Glutamatergic neuron (in vitro differentiated cells): ENCODE measurements at regions not wholly inside any gene's neighbourhood (a gene's known extent, or its start where the extent isn't known, plus 50 kb on each side); places are given as distances from the start of the nearest gene placed in this dataset.

Experiments
- DNase-seq: peaks from one replicate; pipeline ENCODE4 v3.0.0; 2022
- H3K27ac Mint-ChIP-seq: one replicate; pipeline ENCODE4 v1.8.0; 2020; ENCODE audit warnings: mild to moderate bottlenecking, mixed read lengths, inconsistent platforms; ENCODE audit not compliant: unreplicated experiment
- H3K27me3 Mint-ChIP-seq: one replicate; pipeline ENCODE4 v1.8.0; 2020; ENCODE audit warnings: mild to moderate bottlenecking, moderate library complexity, mixed read lengths, inconsistent platforms; ENCODE audit not compliant: unreplicated experiment
- H3K36me3 Mint-ChIP-seq: one replicate; pipeline ENCODE4 v1.8.0; 2020; ENCODE audit warnings: mild to moderate bottlenecking, mixed read lengths, inconsistent platforms; ENCODE audit not compliant: unreplicated experiment
- H3K4me1 Mint-ChIP-seq: one replicate; pipeline ENCODE4 v1.8.0; 2020; ENCODE audit warnings: mild to moderate bottlenecking, low read depth, mixed read lengths, inconsistent platforms; ENCODE audit not compliant: unreplicated experiment
- H3K4me3 Mint-ChIP-seq: one replicate; pipeline ENCODE4 v1.8.0; 2020; ENCODE audit warnings: mild to moderate bottlenecking, mixed read lengths, inconsistent platforms; ENCODE audit not compliant: unreplicated experiment
- H3K9me3 Mint-ChIP-seq: one replicate; pipeline ENCODE4 v1.8.0; 2020; ENCODE audit warnings: mild to moderate bottlenecking, moderate library complexity, mixed read lengths, inconsistent platforms; ENCODE audit not compliant: unreplicated experiment
- CTCF ChIP-seq: fragments of 200-600 bp; sonication (generic); IDR thresholded peaks from one replicate; pipeline ENCODE4 v1.5.0; 2021; ENCODE audit not compliant: partially characterized antibody, unreplicated experiment

DNA sequence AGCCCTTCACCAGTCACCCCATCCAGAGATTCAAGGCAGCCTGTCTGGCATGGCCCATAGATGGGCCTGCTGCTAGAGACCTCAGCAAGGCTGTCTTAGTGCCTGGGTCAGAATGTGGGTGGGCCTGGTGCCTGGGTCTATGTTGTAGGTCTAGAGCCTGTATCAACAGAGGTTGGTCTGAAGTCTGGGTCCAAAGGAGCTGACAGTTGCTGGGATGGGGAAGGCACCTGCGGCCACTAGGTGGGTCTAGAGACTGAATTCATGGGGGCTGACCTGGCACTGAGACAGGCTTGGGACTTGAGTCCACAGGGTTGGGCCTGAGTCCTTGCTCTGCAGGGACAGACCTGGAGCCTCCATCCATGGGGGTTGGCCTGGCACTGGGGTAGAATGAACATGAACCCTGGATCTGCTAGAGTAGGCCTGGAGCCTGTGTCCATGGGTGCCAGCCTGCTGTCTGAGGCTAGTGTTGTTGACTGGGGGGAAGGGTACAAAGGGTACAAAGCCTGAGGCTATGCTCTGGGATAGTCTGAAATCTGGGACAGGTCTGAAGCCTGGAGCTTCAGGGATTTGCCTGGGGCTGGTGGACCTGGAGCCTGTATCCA is 516.8 kb downstream of the OLFM4 start:
- H3K9me3 Mint-ChIP-seq: no peaks in the 10 kb centered on the region
- H3K27ac Mint-ChIP-seq: no peak overlapping the region
- no peak for DNase-seq
- H3K36me3 Mint-ChIP-seq: no peaks in the 10 kb centered on the region
- H3K27me3 Mint-ChIP-seq: no peaks in the 10 kb centered on the region
- no peak overlapping the region for H3K4me3 Mint-ChIP-seq
- no peak for TF ChIP-seq CTCF
- no peaks in the 10 kb centered on the region for H3K4me1 Mint-ChIP-seq

DNA sequence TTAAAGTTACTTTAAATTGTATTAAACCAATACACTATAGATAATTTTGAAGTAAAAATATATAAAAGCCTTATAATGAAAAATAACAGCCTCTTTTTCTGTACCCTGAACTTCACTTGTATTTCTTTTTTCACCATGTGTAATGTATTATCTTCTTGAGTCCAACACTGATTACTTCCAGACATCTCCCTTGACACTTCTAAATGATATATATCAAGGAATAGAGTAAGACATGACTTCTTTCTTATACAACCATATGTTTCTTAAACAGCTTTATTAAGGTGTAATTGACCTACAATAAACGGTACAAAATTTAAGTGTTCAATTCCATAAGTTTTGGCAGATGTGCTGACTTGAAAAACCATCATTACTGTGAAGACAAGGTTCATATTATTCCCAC is 531.9 kb downstream of the OLFM4 start:
- no peaks in the 10 kb centered on the region for H3K4me1 Mint-ChIP-seq
- no peak overlapping the region for H3K27ac Mint-ChIP-seq
- H3K9me3 Mint-ChIP-seq: peaks cover 1% of the 10 kb centered on the region
- no peaks in the 10 kb centered on the region for H3K27me3 Mint-ChIP-seq
- DNase-seq: no peak
- H3K36me3 Mint-ChIP-seq: no peaks in the 10 kb centered on the region
- H3K4me3 Mint-ChIP-seq: no peak overlapping the region
- TF ChIP-seq CTCF: no peak

DNA sequence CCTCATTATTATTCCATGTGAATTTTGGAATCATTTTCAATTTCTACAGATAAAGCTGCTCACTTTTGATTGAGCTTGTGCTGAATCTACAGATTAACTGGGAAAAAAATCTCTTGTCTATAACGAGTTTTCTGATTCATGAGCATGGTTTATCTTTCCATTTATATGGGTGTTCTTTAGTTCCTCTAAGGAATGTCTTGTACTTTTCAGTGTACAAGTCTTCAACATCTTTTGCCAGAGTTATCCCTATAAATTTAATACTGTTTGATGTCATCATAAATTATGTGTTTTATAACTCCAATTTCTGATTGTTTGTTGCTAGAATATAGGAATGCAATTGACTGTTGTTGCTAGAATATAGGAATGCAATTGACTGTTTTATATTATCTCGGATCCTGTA is 533.8 kb downstream of the OLFM4 start:
- Mint-ChIP-seq H3K27ac (no peak overlapping the region), H3K36me3 (no peaks in the 10 kb centered on the region), H3K27me3 (no peaks in the 10 kb centered on the region), H3K4me3 (no peak overlapping the region), H3K4me1 (no peaks in the 10 kb centered on the region), H3K9me3 (peaks cover 1% of the 10 kb centered on the region)
- DNase-seq: no peak
- no peak for TF ChIP-seq CTCF

- DNase-seq: no peak
- Mint-ChIP-seq H3K9me3 (no peaks in the 10 kb centered on the region), H3K36me3 (no peaks in the 10 kb centered on the region), H3K27me3 (no peaks in the 10 kb centered on the region), H3K27ac (no peak overlapping the region), H3K4me3 (no peak overlapping the region), H3K4me1 (no peaks in the 10 kb centered on the region)
- TF ChIP-seq CTCF: no peak
These were observed 539.9 kb downstream of the OLFM4 start for GRCh38 chr13:53568491-53568890.

- H3K27me3 Mint-ChIP-seq: no peaks in the 10 kb centered on the region
- no peak for DNase-seq
These were observed 540.8 kb downstream of the OLFM4 start for GRCh38 chr13:53569453-53569852.

More at GRCh38 chr13:53569453-53569852, 540.8 kb downstream of the OLFM4 start:
- Mint-ChIP-seq H3K4me3 (no peak overlapping the region), H3K9me3 (no peaks in the 10 kb centered on the region), H3K36me3 (no peaks in the 10 kb centered on the region), H3K4me1 (no peaks in the 10 kb centered on the region), H3K27ac (no peak overlapping the region)
- TF ChIP-seq CTCF: no peak
